Endodermal cell (in vitro differentiated cells): ENCODE measurements at regions not wholly inside any gene's neighbourhood (a gene's known extent, or its start where the extent isn't known, plus 50 kb on each side); places are given as distances from the start of the nearest gene placed in this dataset.

Experiments
- DNase-seq: peaks from one replicate; pipeline ENCODE4 v3.0.0-alpha.2; 2017
- H3K27ac ChIP-seq: 2 replicates; pipeline ENCODE4 v1.5.1; 2013; ENCODE audit warnings: mild to moderate bottlenecking, low read depth, low read length, moderate library complexity
- H3K27me3 ChIP-seq: 2 replicates; pipeline ENCODE4 v1.6.1; 2013; ENCODE audit warnings: mild to moderate bottlenecking, low read length, moderate library complexity; ENCODE audit not compliant: insufficient read depth, control insufficient read depth, poor library complexity, severe bottlenecking
- H3K36me3 ChIP-seq: 2 replicates; pipeline ENCODE4 v1.7.0; 2013; ENCODE audit warnings: mild to moderate bottlenecking, low read length, moderate library complexity; ENCODE audit not compliant: control insufficient read depth, insufficient read depth
- H3K4me1 ChIP-seq: one replicate; pipeline ENCODE4 v1.7.0; 2013; ENCODE audit warnings: low read length; ENCODE audit not compliant: control insufficient read depth, insufficient read depth
- H3K4me3 ChIP-seq: 2 replicates; pipeline ENCODE4 v1.5.1; 2013; ENCODE audit warnings: mild to moderate bottlenecking, low read length, moderate library complexity
- H3K9ac ChIP-seq: 2 replicates; pipeline ENCODE4 v1.6.1; 2013; ENCODE audit warnings: mild to moderate bottlenecking, low read length, moderate library complexity; ENCODE audit not compliant: poor library complexity, severe bottlenecking; ENCODE audit errors: extremely low read depth
- H3K9me3 ChIP-seq: 2 replicates; pipeline ENCODE4 v1.6.1; 2013; ENCODE audit warnings: mild to moderate bottlenecking, low read length, moderate library complexity; ENCODE audit not compliant: control insufficient read depth
- H3K27ac Mint-ChIP-seq: 2 replicates; pipeline ENCODE4 v1.8.0; 2020; ENCODE audit warnings: mixed read lengths
- H3K27me3 Mint-ChIP-seq: 2 replicates; pipeline ENCODE4 v1.8.0; 2021; ENCODE audit warnings: mild to moderate bottlenecking, mixed read lengths; ENCODE audit not compliant: insufficient read depth
- H3K36me3 Mint-ChIP-seq: 2 replicates; pipeline ENCODE4 v1.8.0; 2020; ENCODE audit warnings: low read depth, mixed read lengths
- H3K4me1 Mint-ChIP-seq: 2 replicates; pipeline ENCODE4 v1.8.0; 2020; ENCODE audit warnings: mixed read lengths
- H3K4me3 Mint-ChIP-seq: 2 replicates; pipeline ENCODE4 v1.8.0; 2020; ENCODE audit warnings: mild to moderate bottlenecking, moderate library complexity, mixed read lengths
- H3K9me3 Mint-ChIP-seq: 2 replicates; pipeline ENCODE4 v1.8.0; 2020; ENCODE audit warnings: mild to moderate bottlenecking, mixed read lengths
- CTCF ChIP-seq: fragments of 200-600 bp; sonication (generic); conservative IDR thresholded peaks from 2 replicates; pipeline ENCODE4 v1.5.0; 2021; ENCODE audit warnings: antibody characterized with exemption, mild to moderate bottlenecking
- WGBS, 2 experiments: methylation state at CpG; one replicate each; pipeline versions ENCODE4 v1.1.5 to v1.1.7; 2013; ENCODE audit warnings: missing lambda C conversion rate in 2 of 2, mixed read lengths in 1 of 2; ENCODE audit not compliant: insufficient coverage in 1 of 2, insufficient read length in 1 of 2; 5-methylcytosine and 5-hydroxymethylcytosine counted together

DNA sequence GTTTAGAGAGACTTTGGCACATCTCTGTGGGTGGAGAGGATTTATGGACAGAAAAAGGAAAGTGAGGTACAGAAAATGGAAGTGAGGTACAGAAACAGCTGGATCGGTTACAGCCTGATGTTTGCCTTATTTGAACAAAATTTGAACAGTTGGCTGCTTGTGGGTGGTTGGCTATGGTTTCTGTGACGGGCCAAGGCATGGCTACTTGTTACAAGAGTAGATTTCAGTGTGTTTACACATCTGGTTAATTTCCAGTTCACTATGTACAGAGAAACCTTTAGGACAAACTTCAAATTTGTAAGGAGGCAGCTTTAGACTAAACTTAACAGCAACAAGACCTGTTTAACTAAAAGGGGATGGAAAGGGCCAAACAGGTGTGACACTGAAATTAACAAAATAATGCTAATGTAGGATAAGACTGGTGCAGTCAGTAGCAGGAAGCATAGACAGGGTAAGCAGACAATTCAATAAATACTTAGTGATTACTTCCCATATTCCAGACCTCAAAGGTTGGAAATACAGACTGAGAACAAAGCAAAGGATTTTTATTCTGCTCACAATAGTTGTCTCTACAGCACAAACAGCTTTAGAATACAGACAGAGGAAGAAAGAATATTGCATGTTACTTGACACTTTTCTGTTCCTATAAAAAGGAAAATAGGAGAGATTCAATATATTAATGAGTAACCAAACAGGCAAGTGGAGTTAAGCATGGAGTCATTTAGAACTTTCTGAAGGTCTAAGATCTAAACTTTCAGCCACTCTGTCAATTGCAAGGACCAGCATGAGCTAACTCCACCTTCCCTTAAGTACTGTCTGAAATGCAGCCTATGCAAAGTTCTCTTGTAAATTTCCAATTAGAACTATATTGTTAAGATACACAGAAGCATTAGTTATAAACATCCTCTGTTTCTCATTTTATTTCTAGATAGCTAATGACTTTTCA lies 294.4 kb upstream of the FAT4 start:
- no peak for TF ChIP-seq CTCF
- no peak overlapping the region for H3K4me3 Mint-ChIP-seq
- no peaks in the 10 kb centered on the region for H3K27me3 Mint-ChIP-seq
- Histone ChIP-seq H3K27ac (no peak overlapping the region), H3K4me1 (no peaks in the 10 kb centered on the region), H3K36me3 (no peaks in the 10 kb centered on the region), H3K9me3 (peaks cover 14% of the 10 kb centered on the region), H3K4me3 (no peak overlapping the region), H3K9ac (no peak overlapping the region), H3K27me3 (no peaks in the 10 kb centered on the region)
- no peak for DNase-seq
- H3K9me3 Mint-ChIP-seq: peaks cover 11% of the 10 kb centered on the region
- no peaks in the 10 kb centered on the region for H3K4me1 Mint-ChIP-seq
- 87% methylated on average over 2 of the region's 2 CpGs; no CpG with 5 or more reads in 1 of the 2 experiments for WGBS, 2 experiments
- no peak overlapping the region for H3K27ac Mint-ChIP-seq
- no peaks in the 10 kb centered on the region for H3K36me3 Mint-ChIP-seq

DNA sequence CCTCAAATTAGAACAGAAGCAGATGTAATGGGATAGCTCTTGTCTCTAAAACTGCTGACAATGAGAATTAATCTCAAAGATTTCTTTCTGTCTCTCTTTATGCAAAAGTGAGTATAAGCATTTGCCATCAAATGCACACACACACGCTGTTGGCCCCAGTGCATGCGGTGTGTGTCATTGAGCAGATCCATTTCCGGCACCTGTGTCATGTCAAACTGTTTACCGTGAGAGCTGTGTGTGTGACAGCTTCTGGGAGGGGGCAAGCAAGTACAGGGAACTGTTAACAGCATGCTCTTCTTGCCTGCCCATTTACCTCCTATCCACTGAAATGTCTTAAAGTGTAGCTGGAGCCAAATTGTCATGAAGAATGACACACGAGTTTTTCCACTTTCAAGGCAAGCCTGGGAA lies 297.9 kb upstream of the FAT4 start:
- H3K4me1 ChIP-seq: no peaks in the 10 kb centered on the region
- WGBS, 2 experiments: 95% methylated on average over 4 to 5 of the region's 5 CpGs
- H3K4me1 Mint-ChIP-seq: no peaks in the 10 kb centered on the region
- no peak overlapping the region for H3K27ac ChIP-seq
- no peak for TF ChIP-seq CTCF
- H3K27me3 Mint-ChIP-seq: no peaks in the 10 kb centered on the region
- no peaks in the 10 kb centered on the region for H3K27me3 ChIP-seq
- H3K36me3 Mint-ChIP-seq: no peaks in the 10 kb centered on the region
- H3K36me3 ChIP-seq: no peaks in the 10 kb centered on the region
- no peak overlapping the region for H3K27ac Mint-ChIP-seq
- H3K9me3 ChIP-seq: peaks cover 14% of the 10 kb centered on the region
- H3K9me3 Mint-ChIP-seq: peaks cover 11% of the 10 kb centered on the region
- no peak for DNase-seq
- no peak overlapping the region for H3K4me3 ChIP-seq
- no peak overlapping the region for H3K4me3 Mint-ChIP-seq
- no peak overlapping the region for H3K9ac ChIP-seq

DNA sequence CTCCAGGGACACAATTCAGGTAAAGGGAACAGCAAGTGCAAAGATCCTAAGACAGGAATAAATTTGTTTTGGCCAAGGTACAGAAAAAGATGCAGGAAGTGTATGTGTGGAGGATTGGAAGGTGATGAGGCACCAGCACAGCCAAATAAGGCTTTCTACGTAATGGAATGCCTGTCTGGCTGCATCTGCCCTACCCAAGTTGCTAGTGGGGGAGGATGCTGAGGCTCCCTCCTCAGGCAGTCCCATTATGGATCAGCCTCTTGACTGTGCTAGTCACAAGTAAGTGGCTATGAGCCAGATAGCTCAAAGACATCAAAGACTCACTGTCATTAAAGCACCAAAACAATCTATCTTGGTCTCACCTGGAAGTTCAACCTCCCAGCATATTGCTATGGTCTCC lies 300.9 kb upstream of the FAT4 start:
- Histone ChIP-seq H3K4me3 (no peak overlapping the region), H3K4me1 (no peaks in the 10 kb centered on the region), H3K27ac (no peak overlapping the region), H3K9ac (no peak overlapping the region), H3K27me3 (no peaks in the 10 kb centered on the region), H3K36me3 (no peaks in the 10 kb centered on the region), H3K9me3 (peaks cover 6% of the 10 kb centered on the region)
- Mint-ChIP-seq H3K27ac (no peak overlapping the region), H3K9me3 (peaks cover 5% of the 10 kb centered on the region), H3K27me3 (no peaks in the 10 kb centered on the region), H3K36me3 (no peaks in the 10 kb centered on the region), H3K4me3 (no peak overlapping the region), H3K4me1 (no peaks in the 10 kb centered on the region)
- WGBS, 2 experiments: 97% methylated on average over 1 of the region's 1 CpG; no CpG with 5 or more reads in 1 of the 2 experiments
- TF ChIP-seq CTCF: no peak
- DNase-seq: no peak
